Upper lobe of right lung (tissue), 1 donor: ENCODE measurements at regions not wholly inside any gene's neighbourhood (a gene's known extent, or its start where the extent isn't known, plus 50 kb on each side); places are given as distances from the start of the nearest gene placed in this dataset.
"Not testable (repeated sequence)": the region's sequence is repeated elsewhere in the genome, so short reads cannot be mapped to it uniquely, and the experiment has no call there.

Source experiments
- ATAC-seq: fragments of 200-7000 bp; cut with Tn5 transposase; one replicate; pipeline ENCODE4 v1.9.1; 2020; ENCODE audit warnings: mild to moderate bottlenecking, moderate library complexity
- DNase-seq: peaks from one replicate; pipeline ENCODE4 v3.0.0-alpha.2; 2020
- H3K27ac ChIP-seq: fragments of 200-600 bp; one replicate; pipeline ENCODE4 v1.8.0; 2022
- H3K27me3 ChIP-seq: fragments of 200-600 bp; one replicate; pipeline ENCODE4 v1.8.0; 2022; ENCODE audit warnings: mild to moderate bottlenecking
- H3K36me3 ChIP-seq: fragments of 200-600 bp; one replicate; pipeline ENCODE4 v1.8.0; 2022
- H3K4me1 ChIP-seq: fragments of 200-600 bp; one replicate; pipeline ENCODE4 v1.8.0; 2022
- H3K4me3 ChIP-seq: fragments of 200-600 bp; one replicate; pipeline ENCODE4 v1.8.0; 2022; ENCODE audit warnings: mild to moderate bottlenecking
- H3K9me3 ChIP-seq: fragments of 200-600 bp; one replicate; pipeline ENCODE4 v1.8.0; 2022
- CTCF ChIP-seq: fragments of 200-600 bp; IDR thresholded peaks from one replicate; pipeline ENCODE4 v1.8.0; 2022; ENCODE audit warnings: antibody characterized with exemption
- intact Hi-C: fragments of 100-400 bp; cut with DNase I; formaldehyde crosslinking; loops from one replicate; pipeline ENCODE4 v1.11.0; 2022
- donor health status: DM: no; HTN: yes; CAD: no; lungs with severe emphysema.

- Histone ChIP-seq H3K9me3 (no peaks in the 10 kb centered on the region), H3K4me3 (no peak overlapping the region), H3K4me1 (no peaks in the 10 kb centered on the region), H3K27me3 (no peaks in the 10 kb centered on the region), H3K36me3 (no peaks in the 10 kb centered on the region), H3K27ac (no peak overlapping the region)
- no peak for DNase-seq
- ATAC-seq = no peak
- TF ChIP-seq CTCF = no peak
- intact Hi-C loops = no loop called here
Observed at GRCh38 chr21:31418377-31419001, 74.4 kb upstream of the TIAM1 start.

GRCh38 chr21:31417214-31417613 is 73.2 kb upstream of the TIAM1 start:
- H3K27ac ChIP-seq, H3K9me3 ChIP-seq, H3K4me3 ChIP-seq, H3K36me3 ChIP-seq, intact Hi-C loops, H3K27me3 ChIP-seq, ATAC-seq, DNase-seq, H3K4me1 ChIP-seq: not testable (repeated sequence)

GRCh38 chr21:31416465-31416864 is 72.4 kb upstream of the TIAM1 start:
- Histone ChIP-seq H3K4me1 (no peaks in the 10 kb centered on the region), H3K27me3 (no peaks in the 10 kb centered on the region), H3K4me3 (no peak overlapping the region), H3K36me3 (no peaks in the 10 kb centered on the region), H3K27ac (no peak overlapping the region), H3K9me3 (no peaks in the 10 kb centered on the region)
- TF ChIP-seq CTCF = no peak
- DNase-seq (no peak), ATAC-seq (peak; percentile 32)
- intact Hi-C loops = no loop called here

- no peaks in the 10 kb centered on the region for H3K27me3 ChIP-seq
- no peaks in the 10 kb centered on the region for H3K4me1 ChIP-seq
- ATAC-seq (no peak), DNase-seq (no peak)
- H3K9me3 ChIP-seq = no peaks in the 10 kb centered on the region
- no peak overlapping the region for H3K4me3 ChIP-seq
- H3K27ac ChIP-seq = no peak overlapping the region
- no peak for TF ChIP-seq CTCF
- H3K36me3 ChIP-seq = no peaks in the 10 kb centered on the region
- intact Hi-C loops = no loop called here
Observed at GRCh38 chr21:31414263-31415000, 70.4 kb upstream of the TIAM1 start.

GRCh38 chr21:31413698-31414097 is 69.6 kb upstream of the TIAM1 start:
- Histone ChIP-seq H3K27ac (no peak overlapping the region), H3K4me1 (no peaks in the 10 kb centered on the region), H3K9me3 (no peaks in the 10 kb centered on the region), H3K36me3 (no peaks in the 10 kb centered on the region), H3K4me3 (no peak overlapping the region), H3K27me3 (no peaks in the 10 kb centered on the region)
- intact Hi-C loops = no loop called here
- TF ChIP-seq CTCF = no peak
- no peak for DNase-seq
- no peak for ATAC-seq

GRCh38 chr21:31410499-31411131 is 66.6 kb upstream of the TIAM1 start:
- TF ChIP-seq CTCF = no peak
- no peaks in the 10 kb centered on the region for H3K4me1 ChIP-seq

More at GRCh38 chr21:31410499-31411131, 66.6 kb upstream of the TIAM1 start:
- no peak for DNase-seq
- H3K36me3 ChIP-seq = no peaks in the 10 kb centered on the region
- no peaks in the 10 kb centered on the region for H3K27me3 ChIP-seq
- no peak overlapping the region for H3K27ac ChIP-seq
- H3K4me3 ChIP-seq = no peak overlapping the region
- intact Hi-C loops = no loop called here
- H3K9me3 ChIP-seq = no peaks in the 10 kb centered on the region
- no peak for ATAC-seq
